SJCRH30 (cell line): ENCODE measurements at regions not wholly inside any gene's neighbourhood (a gene's known extent, or its start where the extent isn't known, plus 50 kb on each side); places are given as distances from the start of the nearest gene placed in this dataset.
"Not testable (repeated sequence)": the region's sequence is repeated elsewhere in the genome, so short reads cannot be mapped to it uniquely, and the experiment has no call there.

Source experiments
- DNase-seq, 2 experiments: peaks; one replicate each; pipeline ENCODE4 v3.0.0-alpha.2; 2015 to 2020
- H3K27ac ChIP-seq: fragments of 250-450 bp; sonication (Bioruptor Pico); 2 replicates; pipeline ENCODE4 v1.5.1; 2020; ENCODE audit warnings: mild to moderate bottlenecking, moderate library complexity
- H3K27me3 ChIP-seq: fragments of 250-450 bp; sonication (Bioruptor Pico); 2 replicates; pipeline ENCODE4 v1.5.1; 2020; ENCODE audit warnings: mild to moderate bottlenecking, moderate library complexity
- H3K36me3 ChIP-seq: fragments of 250-450 bp; sonication (Bioruptor Pico); 2 replicates; pipeline ENCODE4 v1.5.1; 2020; ENCODE audit warnings: mild to moderate bottlenecking, moderate library complexity
- H3K4me1 ChIP-seq: fragments of 250-450 bp; sonication (Bioruptor Pico); 2 replicates; pipeline ENCODE4 v1.5.1; 2020; ENCODE audit warnings: mild to moderate bottlenecking, moderate library complexity
- H3K4me3 ChIP-seq: fragments of 250-450 bp; sonication (Bioruptor Pico); 2 replicates; pipeline ENCODE4 v1.5.1; 2020; ENCODE audit warnings: mild to moderate bottlenecking, moderate library complexity
- H3K9me3 ChIP-seq: fragments of 250-450 bp; sonication (Bioruptor Pico); replicated peaks from 2 replicates; pipeline ENCODE4 v1.5.1; 2020; ENCODE audit warnings: mild to moderate bottlenecking, moderate library complexity

- Histone ChIP-seq H3K4me1 (no peaks in the 10 kb centered on the region), H3K4me3 (no peak overlapping the region), H3K36me3 (no peaks in the 10 kb centered on the region), H3K9me3 (no peaks in the 10 kb centered on the region), H3K27me3 (no peaks in the 10 kb centered on the region), H3K27ac (no peak overlapping the region)
- DNase-seq, result no peak
Measured at GRCh38 chr2:136715146-136715545, 50.2 kb upstream of the THSD7B start.

- no peaks in the 10 kb centered on the region for H3K9me3 ChIP-seq
- no peaks in the 10 kb centered on the region for H3K27me3 ChIP-seq
- no peak overlapping the region for H3K27ac ChIP-seq
- no peak overlapping the region for H3K4me3 ChIP-seq
- H3K36me3 ChIP-seq, result no peaks in the 10 kb centered on the region
- DNase-seq, result no peak
- no peaks in the 10 kb centered on the region for H3K4me1 ChIP-seq
Measured at GRCh38 chr2:136714452-136714951, 50.8 kb upstream of the THSD7B start.

DNA sequence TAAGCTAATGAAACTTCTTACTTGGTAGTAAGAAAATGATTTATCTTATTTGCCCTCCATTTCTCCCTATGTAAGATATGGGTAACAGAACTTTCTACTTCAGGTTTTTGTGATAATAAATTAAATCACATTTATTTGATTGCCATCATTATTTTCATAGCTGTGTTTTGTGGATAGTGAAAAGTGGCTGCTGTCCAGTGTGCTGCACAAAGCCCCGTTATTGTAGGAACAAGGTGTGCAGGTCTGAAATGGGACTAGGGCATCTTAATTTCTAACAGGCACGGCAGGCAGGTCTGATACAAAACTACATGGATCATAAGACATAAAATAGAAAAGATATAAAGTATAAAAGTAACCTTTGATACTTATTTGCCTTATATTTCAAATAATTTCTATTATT is 51.6 kb upstream of the THSD7B start:
- no peak overlapping the region for H3K4me3 ChIP-seq
- no peak for DNase-seq
- no peak overlapping the region for H3K27ac ChIP-seq
- H3K36me3 ChIP-seq, result no peaks in the 10 kb centered on the region
- no peaks in the 10 kb centered on the region for H3K4me1 ChIP-seq
- H3K27me3 ChIP-seq, result no peaks in the 10 kb centered on the region
- H3K9me3 ChIP-seq, result no peaks in the 10 kb centered on the region

GRCh38 chr2:136705336-136705735 is 60.0 kb upstream of the THSD7B start:
- Histone ChIP-seq H3K36me3 (no peaks in the 10 kb centered on the region), H3K27me3 (no peaks in the 10 kb centered on the region), H3K9me3 (no peaks in the 10 kb centered on the region), H3K27ac (no peak overlapping the region), H3K4me3 (no peak overlapping the region), H3K4me1 (no peaks in the 10 kb centered on the region)
- no peak for DNase-seq

DNA sequence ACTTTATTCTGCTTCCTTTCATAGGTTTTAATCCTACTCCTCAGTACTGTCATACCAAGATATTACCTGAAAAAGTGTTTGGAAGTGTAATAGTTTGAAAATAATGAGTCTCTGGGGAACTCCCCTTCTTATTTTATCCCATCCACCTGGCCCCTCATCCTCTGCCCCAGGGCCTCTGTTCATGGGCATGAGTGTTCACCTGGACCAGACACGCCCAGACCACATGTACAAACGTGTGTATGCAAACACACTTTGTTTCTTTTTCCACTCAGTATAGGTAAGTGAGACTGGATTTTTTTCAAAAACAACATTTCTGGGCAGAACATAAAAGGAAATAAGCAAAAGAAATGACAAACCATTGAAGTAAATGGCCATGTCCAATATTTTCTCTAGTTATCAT is 62.1 kb upstream of the THSD7B start:
- H3K36me3 ChIP-seq, result no peaks in the 10 kb centered on the region
- H3K4me1 ChIP-seq, result no peaks in the 10 kb centered on the region
- H3K27me3 ChIP-seq, result no peaks in the 10 kb centered on the region
- no peak for DNase-seq
- H3K4me3 ChIP-seq, result no peak overlapping the region
- no peak overlapping the region for H3K27ac ChIP-seq
- no peaks in the 10 kb centered on the region for H3K9me3 ChIP-seq

- Histone ChIP-seq H3K27me3 (no peaks in the 10 kb centered on the region), H3K9me3 (no peaks in the 10 kb centered on the region), H3K36me3 (no peaks in the 10 kb centered on the region), H3K4me3 (no peak overlapping the region), H3K4me1 (no peaks in the 10 kb centered on the region), H3K27ac (no peak overlapping the region)
- no peak for DNase-seq
Measured at GRCh38 chr2:136696438-136696837, 68.9 kb upstream of the THSD7B start.

DNA sequence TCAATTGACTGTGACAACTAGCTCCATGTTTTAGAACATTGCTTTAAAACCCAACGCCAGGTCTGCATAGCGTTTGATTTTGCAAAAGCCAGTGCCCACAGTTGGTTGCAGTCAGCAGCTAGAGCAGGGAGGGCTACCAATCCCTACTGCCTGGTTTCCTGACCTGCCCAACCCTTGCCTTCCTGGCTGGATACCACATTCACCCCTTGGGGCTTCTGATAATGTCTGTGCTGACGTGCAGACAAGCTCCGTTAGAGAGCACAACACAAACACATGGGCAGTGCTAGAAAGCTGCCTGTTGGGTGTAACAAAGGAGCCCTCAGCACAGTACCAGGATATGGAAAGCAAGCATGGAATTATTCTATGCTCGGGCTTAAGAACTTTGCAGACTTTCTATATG is 71.4 kb upstream of the THSD7B start:
- Histone ChIP-seq H3K36me3 (no peaks in the 10 kb centered on the region), H3K4me1 (no peaks in the 10 kb centered on the region), H3K27me3 (peaks cover 4% of the 10 kb centered on the region; the same call in 1 of the 2 replicates), H3K27ac (no peak overlapping the region), H3K4me3 (no peak overlapping the region), H3K9me3 (no peaks in the 10 kb centered on the region)
- no peak for DNase-seq

DNA sequence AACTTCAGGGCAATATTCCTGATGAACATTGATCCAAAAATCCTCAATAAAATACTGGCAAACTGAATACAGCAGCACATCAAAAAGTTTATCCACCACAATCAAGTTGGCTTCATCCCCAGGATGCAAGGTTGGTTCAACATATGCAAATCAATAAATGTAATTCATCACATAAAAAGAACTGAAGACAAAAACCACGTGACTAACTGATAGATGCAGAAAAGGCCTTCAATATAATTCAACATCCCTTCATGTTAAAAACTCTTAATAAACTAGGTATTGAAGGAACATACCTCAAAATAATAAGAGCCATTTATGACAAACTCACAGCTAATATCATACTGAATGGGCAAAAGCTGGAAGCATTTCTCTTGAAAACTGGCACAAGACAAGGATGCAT is 85.3 kb upstream of the THSD7B start:
- DNase-seq, H3K27me3 ChIP-seq, H3K9me3 ChIP-seq, H3K36me3 ChIP-seq, H3K4me3 ChIP-seq, H3K4me1 ChIP-seq, H3K27ac ChIP-seq: not testable (repeated sequence)

DNA sequence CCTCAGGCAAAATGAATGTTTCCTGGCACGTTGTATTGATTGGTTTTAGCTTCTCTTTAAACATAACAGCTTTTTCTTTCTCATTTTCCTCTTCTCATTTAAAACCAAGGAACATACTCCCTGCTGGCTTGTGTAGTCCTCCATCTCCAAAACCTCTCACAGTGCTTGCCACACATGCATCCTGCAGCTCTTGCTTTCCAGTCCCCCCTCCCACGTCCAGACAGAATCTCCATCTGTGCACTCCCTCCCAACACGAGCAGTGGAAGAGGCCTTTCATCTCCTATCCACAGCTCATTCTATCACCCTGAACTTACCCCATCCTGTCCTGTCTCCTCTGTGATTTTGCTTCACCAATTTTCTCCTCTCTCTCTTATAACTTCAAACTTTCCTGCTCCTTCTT is 99.6 kb upstream of the THSD7B start:
- no peaks in the 10 kb centered on the region for H3K36me3 ChIP-seq
- no peak for DNase-seq
- no peaks in the 10 kb centered on the region for H3K9me3 ChIP-seq
- no peak overlapping the region for H3K4me3 ChIP-seq
- no peaks in the 10 kb centered on the region for H3K4me1 ChIP-seq
- no peak overlapping the region for H3K27ac ChIP-seq
- H3K27me3 ChIP-seq, result no peaks in the 10 kb centered on the region

- no peak overlapping the region for H3K4me3 ChIP-seq
Measured at GRCh38 chr2:136664713-136665405, 100.5 kb upstream of the THSD7B start.

DNA sequence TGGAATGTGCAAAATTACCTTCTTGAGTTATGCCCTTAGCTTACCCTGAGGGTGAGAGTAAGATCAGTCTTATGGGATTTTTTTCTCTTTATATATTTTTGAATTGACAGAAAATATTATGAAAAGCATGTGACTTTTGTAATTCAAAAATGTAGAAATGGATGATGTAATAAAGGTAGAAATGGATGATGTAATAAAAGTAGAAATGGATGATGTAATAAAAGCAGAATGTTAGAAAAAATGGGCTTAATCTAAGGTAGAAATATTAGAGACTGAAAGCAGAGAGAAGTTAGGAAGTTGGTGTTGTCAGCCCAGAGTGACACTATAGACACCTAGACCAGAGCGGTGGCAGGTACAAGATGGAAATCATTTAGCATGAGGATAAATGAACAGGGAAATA is 107.1 kb upstream of the THSD7B start:
- Histone ChIP-seq H3K27me3 (peaks cover 2% of the 10 kb centered on the region; the same call in 1 of the 2 replicates), H3K27ac (no peak overlapping the region), H3K9me3 (no peaks in the 10 kb centered on the region), H3K4me1 (no peaks in the 10 kb centered on the region), H3K36me3 (no peaks in the 10 kb centered on the region), H3K4me3 (no peak overlapping the region)
- DNase-seq, result no peak

More at GRCh38 chr2:136664713-136665405, 100.5 kb upstream of the THSD7B start:
- Histone ChIP-seq H3K27ac (no peak overlapping the region), H3K4me1 (no peaks in the 10 kb centered on the region), H3K9me3 (no peaks in the 10 kb centered on the region), H3K36me3 (no peaks in the 10 kb centered on the region), H3K27me3 (no peaks in the 10 kb centered on the region)
- DNase-seq, result no peak

GRCh38 chr2:136653861-136654260 is 111.5 kb upstream of the THSD7B start:
- Histone ChIP-seq H3K9me3 (no peaks in the 10 kb centered on the region), H3K27ac (no peak overlapping the region), H3K27me3 (peaks cover 2% of the 10 kb centered on the region; the same call in 1 of the 2 replicates), H3K4me3 (no peak overlapping the region), H3K36me3 (no peaks in the 10 kb centered on the region), H3K4me1 (no peaks in the 10 kb centered on the region)
- DNase-seq, result no peak

GRCh38 chr2:136651456-136652010 is 113.8 kb upstream of the THSD7B start:
- H3K9me3 ChIP-seq, result no peaks in the 10 kb centered on the region
- H3K27me3 ChIP-seq, result peaks cover 2% of the 10 kb centered on the region; the same call in 1 of the 2 replicates
- DNase-seq, result no peak
- no peak overlapping the region for H3K4me3 ChIP-seq
- H3K4me1 ChIP-seq, result no peaks in the 10 kb centered on the region
- no peak overlapping the region for H3K27ac ChIP-seq
- no peaks in the 10 kb centered on the region for H3K36me3 ChIP-seq

DNA sequence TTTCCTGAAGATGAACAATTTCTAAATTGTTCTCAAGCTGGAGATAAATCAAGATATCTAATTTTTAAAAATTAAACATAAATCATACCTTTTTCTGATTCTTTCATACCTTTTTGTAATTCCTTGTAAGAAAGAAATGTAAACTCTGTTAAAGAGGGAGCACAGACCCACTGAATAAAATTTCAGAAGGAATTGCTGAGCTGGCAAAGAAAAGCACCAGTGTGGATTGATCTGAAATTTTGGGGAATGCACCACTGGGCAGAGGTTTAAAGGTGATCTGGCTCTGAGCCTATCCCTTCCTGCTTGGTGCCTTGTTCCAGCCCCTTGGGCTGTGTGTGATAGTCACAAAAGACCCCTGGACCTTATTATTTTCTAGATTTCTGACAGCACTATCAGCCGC is 118.3 kb upstream of the THSD7B start:
- no peaks in the 10 kb centered on the region for H3K27me3 ChIP-seq
- H3K9me3 ChIP-seq, result no peaks in the 10 kb centered on the region
- DNase-seq, result no peak
- no peak overlapping the region for H3K4me3 ChIP-seq
- H3K36me3 ChIP-seq, result no peaks in the 10 kb centered on the region
- H3K27ac ChIP-seq, result no peak overlapping the region
- H3K4me1 ChIP-seq, result no peaks in the 10 kb centered on the region

DNA sequence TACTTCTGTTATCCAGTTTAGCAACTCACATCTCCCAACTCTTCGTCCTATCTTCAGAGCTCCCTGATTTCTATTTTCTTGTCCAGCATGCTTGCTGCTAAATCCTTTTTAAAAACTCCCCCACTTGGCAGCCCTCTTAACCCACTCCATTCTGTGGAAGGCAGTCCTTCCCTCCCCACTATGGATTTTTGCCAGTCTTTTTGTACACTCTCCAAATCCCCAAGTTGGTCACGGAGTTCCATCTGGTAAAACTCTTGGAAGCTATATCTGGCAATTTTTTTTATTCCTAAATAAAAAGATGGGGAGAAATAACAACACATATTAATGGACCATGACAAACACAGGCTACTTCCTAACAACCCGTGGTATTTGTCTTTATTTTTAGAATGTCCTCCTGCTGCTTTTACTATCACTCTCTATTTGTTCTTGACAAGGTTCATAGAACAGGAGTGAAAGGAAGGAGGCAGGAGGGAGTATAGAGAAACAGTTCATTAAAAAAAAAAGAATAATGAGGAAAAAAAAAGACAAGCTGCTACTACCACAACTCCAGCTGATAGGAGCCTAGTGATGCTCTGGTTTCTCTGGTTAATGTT is 120.0 kb upstream of the THSD7B start:
- Histone ChIP-seq H3K4me1 (no peaks in the 10 kb centered on the region), H3K36me3 (no peaks in the 10 kb centered on the region), H3K4me3 (no peak overlapping the region), H3K27ac (no peak overlapping the region), H3K9me3 (no peaks in the 10 kb centered on the region), H3K27me3 (no peaks in the 10 kb centered on the region)
- DNase-seq, result no peak
